Endothelial cell of umbilical vein (primary cell): ENCODE measurements at regions not wholly inside any gene's neighbourhood (a gene's known extent, or its start where the extent isn't known, plus 50 kb on each side); places are given as distances from the start of the nearest gene placed in this dataset.

Source experiments
- BruUV-seq: library from RNA; stranded (reverse); fragments of 400-500 nt; replicated peaks from 2 replicates; lab custom pipeline; 2021; lab: Mats Ljungman, UMichigan
- CTCF ChIA-PET: fragments of 300-600, 350-600 bp; sonication (Branson Sonifier 250); formaldehyde crosslinking; loops from one replicate; lab custom pipeline; 2021; ENCODE audit warnings: antibody characterized with exemption, inconsistent platforms; lab: Charles Lee
- POLR2A ChIA-PET: fragments of 300-600, 350-600 bp; sonication (Branson Sonifier 250); formaldehyde crosslinking; loops from one replicate; lab custom pipeline; 2021; ENCODE audit warnings: antibody characterized with exemption, inconsistent platforms; lab: Charles Lee
- DNase-seq: peaks from one replicate; pipeline ENCODE4 v3.0.0-alpha.2; 2011; ENCODE audit warnings: low read depth, low spot score
- FAIRE-seq: peaks from 2 replicates; lab custom pipeline; 2011; peaks lifted over from hg19 to GRCh38; lab: Jason Lieb, UNC
- H2AFZ ChIP-seq: 2 replicates; pipeline ENCODE4 v1.6.0; 2012; ENCODE audit warnings: low read depth, low read length, control low read depth, inconsistent platforms
- H3K27ac ChIP-seq: 2 replicates; pipeline ENCODE4 v1.5.1; 2011; ENCODE audit warnings: low read depth, mild to moderate bottlenecking, control low read depth, low read length, moderate library complexity; ENCODE audit not compliant: insufficient read depth
- H3K27me3 ChIP-seq, 2 experiments: 2 replicates each; pipeline versions ENCODE4 v1.6.0 to v1.6.1; 2011; ENCODE audit warnings: low read length in 2 of 2, mixed read lengths in 1 of 2; ENCODE audit not compliant: control insufficient read depth in 2 of 2, insufficient read depth in 2 of 2
- H3K36me3 ChIP-seq, 2 experiments: 2 replicates in 1 of 2; 3 replicates in 1 of 2; pipeline ENCODE4 v1.5.1; 2011; ENCODE audit warnings: low read length in 2 of 2, mild to moderate bottlenecking in 1 of 2, moderate library complexity in 1 of 2; ENCODE audit not compliant: control insufficient read depth in 2 of 2, insufficient read depth in 2 of 2; ENCODE audit errors: extremely low read depth in 1 of 2
- H3K4me1 ChIP-seq: 3 replicates; pipeline ENCODE4 v1.5.1; 2011; ENCODE audit warnings: mild to moderate bottlenecking, low read length; ENCODE audit not compliant: control insufficient read depth, insufficient read depth; ENCODE audit errors: extremely low read depth
- H3K4me2 ChIP-seq: 2 replicates; pipeline ENCODE4 v1.6.1; 2011; ENCODE audit warnings: low read length, control low read depth, mixed read lengths; ENCODE audit not compliant: insufficient read depth
- H3K4me3 ChIP-seq, 3 experiments: fragments of 200-600 bp in 1 of 3; sonication (generic), shearing (Covaris generic) in 1 of 3; replicated peaks in 1 of 3; 2 replicates each; pipeline ENCODE4 v1.5.1; 2011 to 2016; ENCODE audit warnings: control low read depth in 3 of 3, low read length in 3 of 3, mild to moderate bottlenecking in 2 of 3, inconsistent platforms in 1 of 3, low read depth in 1 of 3, moderate library complexity in 1 of 3; ENCODE audit not compliant: insufficient read depth in 1 of 3
- H3K79me2 ChIP-seq: 2 replicates; pipeline ENCODE4 v1.6.0; 2012; ENCODE audit warnings: low read length, inconsistent platforms; ENCODE audit not compliant: control insufficient read depth, insufficient read depth
- H3K9ac ChIP-seq: replicated peaks from 2 replicates; pipeline ENCODE3; 2011; ENCODE audit warnings: low read length, control low read depth; ENCODE audit not compliant: insufficient read depth; ENCODE audit errors: extremely low read depth
- H3K9me1 ChIP-seq: replicated peaks from 3 replicates; pipeline ENCODE4 v1.6.0; 2011; ENCODE audit warnings: mild to moderate bottlenecking, low read length; ENCODE audit not compliant: control insufficient read depth, insufficient read depth; ENCODE audit errors: extremely low read depth
- H3K9me3 ChIP-seq: replicated peaks from 2 replicates; pipeline ENCODE4 v1.5.1; 2012; ENCODE audit warnings: low read length, inconsistent platforms; ENCODE audit not compliant: control insufficient read depth, insufficient read depth
- H4K20me1 ChIP-seq: replicated peaks from 2 replicates; pipeline ENCODE3; 2011; ENCODE audit warnings: mild to moderate bottlenecking, low read length; ENCODE audit not compliant: control insufficient read depth, insufficient read depth; ENCODE audit errors: extremely low read depth
- EZH2 ChIP-seq: IDR thresholded peaks from 2 replicates; pipeline ENCODE4 v1.6.1; 2012; ENCODE audit warnings: borderline replicate concordance, low read depth, mild to moderate bottlenecking, moderate library complexity, low read length, inconsistent platforms; ENCODE audit not compliant: severe bottlenecking
- FOS ChIP-seq: IDR thresholded peaks from 2 replicates; pipeline ENCODE4 v1.6.1; 2011; ENCODE audit warnings: mild to moderate bottlenecking, low read length, moderate library complexity, borderline replicate concordance; ENCODE audit not compliant: insufficient read depth
- GATA2 ChIP-seq: IDR thresholded peaks from 2 replicates; pipeline ENCODE4 v1.7.0; 2011; ENCODE audit warnings: low read depth, mild to moderate bottlenecking, moderate library complexity, mixed read lengths, low read length; ENCODE audit not compliant: insufficient read length, insufficient read depth
- JUN ChIP-seq: IDR thresholded peaks from 2 replicates; pipeline ENCODE4 v1.6.1; 2011; ENCODE audit warnings: borderline replicate concordance, low read depth; ENCODE audit not compliant: insufficient read length, insufficient read depth
- MYC ChIP-seq: IDR thresholded peaks from one replicate; pipeline ENCODE4 v1.6.1; 2011; ENCODE audit warnings: mild to moderate bottlenecking, low read depth, low read length
- POLR2A ChIP-seq: IDR thresholded peaks from 2 replicates; pipeline ENCODE4 v1.6.1; 2012; ENCODE audit warnings: low read depth, mild to moderate bottlenecking, control low read depth, low read length
- POLR2AphosphoS5 ChIP-seq: IDR thresholded peaks from 2 replicates; pipeline ENCODE4 v1.6.1; 2012; ENCODE audit warnings: low read depth, mild to moderate bottlenecking, control low read depth, low read length, moderate library complexity; ENCODE audit not compliant: insufficient read depth
- dilution Hi-C: fragments of 300-500 bp; cut with MboI; formaldehyde crosslinking; loops from one replicate; pipeline ENCODE4 v1.15.0; 2019; ENCODE audit warnings: low sequenced_read_pairs; ENCODE audit not compliant: extremely low pct_ligation_motif_present
- intact Hi-C: fragments of 100-400 bp; cut with micrococcal nuclease; formaldehyde crosslinking; loops from one replicate; pipeline ENCODE4 v1.10.0; 2022
- TF ChIP-seq, protein P1 (sequence below): IDR thresholded peaks from 2 replicates; pipeline ENCODE4 v1.6.1; 2011; ENCODE audit not compliant: insufficient read depth, insufficient read length
- TF ChIP-seq, protein P2 (sequence below), 2 donors: IDR thresholded peaks; 1 replicate in 1 of 2; 2 replicates in 1 of 2; pipeline ENCODE4 v1.5.1; 2011; ENCODE audit warnings: low read length in 2 of 2, mild to moderate bottlenecking in 2 of 2, moderate library complexity in 2 of 2, control low read depth in 1 of 2, inconsistent platforms in 1 of 2, low read depth in 1 of 2; ENCODE audit not compliant: insufficient read depth in 1 of 2; ENCODE audit errors: extremely low read depth in 1 of 2

DNA sequence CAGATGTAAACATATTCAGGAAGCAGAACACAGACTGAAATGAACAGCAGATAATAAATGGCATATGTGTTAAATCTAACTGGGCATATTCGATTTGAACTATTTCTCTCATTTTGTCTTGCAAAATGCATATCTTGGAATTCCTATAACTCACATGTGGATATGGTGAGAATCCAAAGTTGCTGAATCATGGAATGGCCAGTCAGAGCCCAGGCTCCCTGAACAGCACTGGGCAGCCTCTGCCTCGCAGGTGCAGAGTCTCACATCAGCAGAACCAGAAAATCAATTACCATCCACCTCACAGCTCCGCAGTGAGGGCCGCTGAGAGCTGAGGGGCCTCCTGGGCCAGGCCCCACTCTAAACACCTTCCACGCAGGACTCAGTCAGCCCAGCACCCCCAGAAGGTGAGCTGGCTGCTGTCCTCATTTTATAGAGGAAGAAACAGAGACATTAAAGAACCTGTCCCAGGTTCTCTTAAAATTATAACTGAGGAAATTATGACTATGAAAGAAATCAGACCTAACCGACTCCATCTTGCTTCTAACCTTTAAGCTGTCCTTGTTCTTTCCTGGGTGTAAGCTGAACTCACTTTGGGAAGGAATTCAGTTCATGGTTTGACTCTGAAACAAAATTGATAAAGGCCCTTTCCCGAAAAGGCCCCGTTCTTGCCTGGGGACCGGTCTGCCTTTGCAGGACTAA is 269.1 kb upstream of the SFSWAP start:
- FAIRE-seq (no peak), DNase-seq (no peak)
- Histone ChIP-seq H3K27me3 (no peaks in the 10 kb centered on the region), H3K9me1 (no peaks in the 10 kb centered on the region), H3K9me3 (no peaks in the 10 kb centered on the region), H3K79me2 (no peaks in the 10 kb centered on the region), H3K36me3 (no peaks in the 10 kb centered on the region), H3K4me1 (no peaks in the 10 kb centered on the region), H3K27ac (no peak overlapping the region), H3K9ac (no peak overlapping the region), H3K4me3 (no peak overlapping the region), H3K4me2 (no peak overlapping the region), H4K20me1 (no peaks in the 10 kb centered on the region), H2AFZ (no peak overlapping the region)
- dilution Hi-C loops (no loop called here), intact Hi-C loops (no loop called here)
- ChIA-PET CTCF (no interaction called here), POLR2A (no interaction called here)
- no TSS peak for BruUV-seq
- TF ChIP-seq POLR2A (no peak), JUN (no peak), FOS (no peak), POLR2AphosphoS5 (no peak), MYC (no peak), EZH2 (no peak), GATA2 (no peak)
- TF ChIP-seq, protein P1, sequence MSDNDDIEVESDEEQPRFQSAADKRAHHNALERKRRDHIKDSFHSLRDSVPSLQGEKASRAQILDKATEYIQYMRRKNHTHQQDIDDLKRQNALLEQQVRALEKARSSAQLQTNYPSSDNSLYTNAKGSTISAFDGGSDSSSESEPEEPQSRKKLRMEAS, result no peak
- TF ChIP-seq, protein P2, sequence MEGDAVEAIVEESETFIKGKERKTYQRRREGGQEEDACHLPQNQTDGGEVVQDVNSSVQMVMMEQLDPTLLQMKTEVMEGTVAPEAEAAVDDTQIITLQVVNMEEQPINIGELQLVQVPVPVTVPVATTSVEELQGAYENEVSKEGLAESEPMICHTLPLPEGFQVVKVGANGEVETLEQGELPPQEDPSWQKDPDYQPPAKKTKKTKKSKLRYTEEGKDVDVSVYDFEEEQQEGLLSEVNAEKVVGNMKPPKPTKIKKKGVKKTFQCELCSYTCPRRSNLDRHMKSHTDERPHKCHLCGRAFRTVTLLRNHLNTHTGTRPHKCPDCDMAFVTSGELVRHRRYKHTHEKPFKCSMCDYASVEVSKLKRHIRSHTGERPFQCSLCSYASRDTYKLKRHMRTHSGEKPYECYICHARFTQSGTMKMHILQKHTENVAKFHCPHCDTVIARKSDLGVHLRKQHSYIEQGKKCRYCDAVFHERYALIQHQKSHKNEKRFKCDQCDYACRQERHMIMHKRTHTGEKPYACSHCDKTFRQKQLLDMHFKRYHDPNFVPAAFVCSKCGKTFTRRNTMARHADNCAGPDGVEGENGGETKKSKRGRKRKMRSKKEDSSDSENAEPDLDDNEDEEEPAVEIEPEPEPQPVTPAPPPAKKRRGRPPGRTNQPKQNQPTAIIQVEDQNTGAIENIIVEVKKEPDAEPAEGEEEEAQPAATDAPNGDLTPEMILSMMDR (IDR thresholded peaks at IDR 0.05; ENCODE audit: extremely low read depth in 1 of 2, insufficient read depth in 1 of 2, low read depth in 1 of 2, low read length in 2 of 2), result no peak
